ENCODE measurements at regions not wholly inside any gene's neighbourhood (a gene's known extent, or its start where the extent isn't known, plus 50 kb on each side); places are given as distances from the start of the nearest gene placed in this dataset.

GRCh38 chr2:220845766-220846273 lies 726.3 kb downstream of the EPHA4 start:
- Histone ChIP-seq H3K27me3 (no peaks in the 10 kb centered on the region), H3K4me1 (no peaks in the 10 kb centered on the region), H3K9me3 (no peaks in the 10 kb centered on the region), H3K36me3 (no peaks in the 10 kb centered on the region), H3K27ac (no peak overlapping the region), H3K4me3 (no peak overlapping the region)
- no peak for ATAC-seq
- no peak for DNase-seq
- intact Hi-C loops (cut with DNase I), result no loop called here
- no peak for TF ChIP-seq CTCF (IDR thresholded peaks at IDR 0.05)

GRCh38 chr2:220847006-220847405 lies 725.1 kb downstream of the EPHA4 start:
- Histone ChIP-seq H3K36me3 (no peaks in the 10 kb centered on the region), H3K9me3 (no peaks in the 10 kb centered on the region), H3K4me1 (no peaks in the 10 kb centered on the region), H3K27me3 (no peaks in the 10 kb centered on the region), H3K4me3 (no peak overlapping the region), H3K27ac (no peak overlapping the region)
- TF ChIP-seq CTCF (IDR thresholded peaks at IDR 0.05), result no peak
- ATAC-seq (no peak), DNase-seq (no peak)
- intact Hi-C loops (cut with DNase I), result no loop called here

- intact Hi-C loops (cut with DNase I), result no loop called here
- no peaks in the 10 kb centered on the region for H3K27me3 ChIP-seq
- TF ChIP-seq CTCF (IDR thresholded peaks at IDR 0.05), result no peak
- H3K4me1 ChIP-seq, result no peaks in the 10 kb centered on the region
- no peaks in the 10 kb centered on the region for H3K36me3 ChIP-seq
- no peak for ATAC-seq
- no peaks in the 10 kb centered on the region for H3K9me3 ChIP-seq
- no peak overlapping the region for H3K4me3 ChIP-seq
- DNase-seq, result no peak
- H3K27ac ChIP-seq, result no peak overlapping the region
Measured at GRCh38 chr2:220847589-220847988, 724.5 kb downstream of the EPHA4 start.

GRCh38 chr2:220849433-220849832 lies 722.7 kb downstream of the EPHA4 start:
- no peak for TF ChIP-seq CTCF (IDR thresholded peaks at IDR 0.05)
- no peaks in the 10 kb centered on the region for H3K27me3 ChIP-seq
- H3K27ac ChIP-seq, result no peak overlapping the region
- no peak overlapping the region for H3K4me3 ChIP-seq
- DNase-seq (no peak), ATAC-seq (no peak)
- H3K4me1 ChIP-seq, result no peaks in the 10 kb centered on the region
- no peaks in the 10 kb centered on the region for H3K36me3 ChIP-seq
- intact Hi-C loops (cut with DNase I), result no loop called here
- no peaks in the 10 kb centered on the region for H3K9me3 ChIP-seq

- H3K4me1 ChIP-seq, result no peaks in the 10 kb centered on the region
- H3K36me3 ChIP-seq, result no peaks in the 10 kb centered on the region
- TF ChIP-seq CTCF (IDR thresholded peaks at IDR 0.05), result no peak
- DNase-seq (no peak), ATAC-seq (no peak)
- no peak overlapping the region for H3K4me3 ChIP-seq
- H3K27me3 ChIP-seq, result no peaks in the 10 kb centered on the region
- H3K9me3 ChIP-seq, result no peaks in the 10 kb centered on the region
- no peak overlapping the region for H3K27ac ChIP-seq
- intact Hi-C loops (cut with DNase I), result no loop called here
Measured at GRCh38 chr2:220850116-220850515, 722.0 kb downstream of the EPHA4 start.

GRCh38 chr2:220855296-220855695 lies 716.8 kb downstream of the EPHA4 start:
- no peaks in the 10 kb centered on the region for H3K36me3 ChIP-seq
- H3K4me3 ChIP-seq, result no peak overlapping the region
- H3K27me3 ChIP-seq, result no peaks in the 10 kb centered on the region
- intact Hi-C loops (cut with DNase I), result no loop called here
- DNase-seq (no peak), ATAC-seq (no peak)
- TF ChIP-seq CTCF (IDR thresholded peaks at IDR 0.05), result no peak
- no peaks in the 10 kb centered on the region for H3K4me1 ChIP-seq
- H3K9me3 ChIP-seq, result no peaks in the 10 kb centered on the region
- H3K27ac ChIP-seq, result no peak overlapping the region

Data from upper lobe of right lung (tissue), 1 donor.